ENCODE measurements at regions not wholly inside any gene's neighbourhood (a gene's known extent, or its start where the extent isn't known, plus 50 kb on each side); places are given as distances from the start of the nearest gene placed in this dataset.

DNA sequence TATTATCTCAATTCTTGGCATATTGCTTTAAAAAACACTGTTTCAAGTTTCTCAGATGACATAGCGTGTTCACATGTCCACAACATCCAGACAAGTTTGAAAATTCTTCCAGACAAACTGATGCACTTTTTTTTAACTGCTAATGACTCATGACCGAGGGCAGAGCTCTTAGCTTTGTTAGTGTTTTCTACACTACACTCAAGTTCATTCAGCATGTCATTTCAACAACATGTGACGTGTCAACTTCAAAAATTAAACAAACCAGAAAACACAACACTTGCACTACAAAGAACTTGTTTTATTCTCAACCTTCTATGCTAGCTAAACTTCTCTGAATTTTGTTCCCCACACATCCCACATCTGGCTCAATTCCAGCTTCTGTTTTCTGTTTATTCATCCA is 1186.3 kb upstream of the FLRT2 start:
- Mint-ChIP-seq H3K27me3 (ENCODE audit: low read depth) (no peaks in the 10 kb centered on the region), H3K36me3 (ENCODE audit: low read depth) (no peaks in the 10 kb centered on the region), H3K4me1 (no peaks in the 10 kb centered on the region), H3K4me3 (no peak overlapping the region), H3K9me3 (no peaks in the 10 kb centered on the region), H3K27ac (ENCODE audit: unreplicated experiment) (no peak overlapping the region)
- TF ChIP-seq, protein P1, sequence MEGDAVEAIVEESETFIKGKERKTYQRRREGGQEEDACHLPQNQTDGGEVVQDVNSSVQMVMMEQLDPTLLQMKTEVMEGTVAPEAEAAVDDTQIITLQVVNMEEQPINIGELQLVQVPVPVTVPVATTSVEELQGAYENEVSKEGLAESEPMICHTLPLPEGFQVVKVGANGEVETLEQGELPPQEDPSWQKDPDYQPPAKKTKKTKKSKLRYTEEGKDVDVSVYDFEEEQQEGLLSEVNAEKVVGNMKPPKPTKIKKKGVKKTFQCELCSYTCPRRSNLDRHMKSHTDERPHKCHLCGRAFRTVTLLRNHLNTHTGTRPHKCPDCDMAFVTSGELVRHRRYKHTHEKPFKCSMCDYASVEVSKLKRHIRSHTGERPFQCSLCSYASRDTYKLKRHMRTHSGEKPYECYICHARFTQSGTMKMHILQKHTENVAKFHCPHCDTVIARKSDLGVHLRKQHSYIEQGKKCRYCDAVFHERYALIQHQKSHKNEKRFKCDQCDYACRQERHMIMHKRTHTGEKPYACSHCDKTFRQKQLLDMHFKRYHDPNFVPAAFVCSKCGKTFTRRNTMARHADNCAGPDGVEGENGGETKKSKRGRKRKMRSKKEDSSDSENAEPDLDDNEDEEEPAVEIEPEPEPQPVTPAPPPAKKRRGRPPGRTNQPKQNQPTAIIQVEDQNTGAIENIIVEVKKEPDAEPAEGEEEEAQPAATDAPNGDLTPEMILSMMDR (conservative IDR thresholded peaks at IDR 0.05), result no peak
- no peak for DNase-seq (ENCODE audit: low read depth, low spot score)

DNA sequence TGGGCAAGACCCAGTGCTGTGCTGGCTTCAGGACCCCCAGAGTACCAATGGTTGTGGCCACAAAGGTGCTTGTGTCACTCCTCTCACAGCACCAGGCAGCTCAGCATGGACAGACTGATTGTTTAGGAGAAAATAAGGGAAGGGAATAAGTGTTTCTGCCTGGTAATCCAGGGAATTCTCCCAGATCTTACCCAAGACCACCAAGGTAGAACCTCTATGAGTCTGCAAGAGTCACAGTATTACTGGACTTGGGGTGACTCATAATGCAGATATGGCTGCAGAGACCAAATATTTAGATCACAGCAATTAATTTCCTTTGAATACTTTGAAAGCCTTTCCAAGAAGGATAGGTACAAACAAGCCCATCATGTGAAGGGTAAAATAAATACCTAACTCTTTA is 1178.3 kb upstream of the FLRT2 start:
- Mint-ChIP-seq H3K27me3 (ENCODE audit: low read depth) (no peaks in the 10 kb centered on the region), H3K36me3 (ENCODE audit: low read depth) (no peaks in the 10 kb centered on the region), H3K4me1 (no peaks in the 10 kb centered on the region), H3K27ac (ENCODE audit: unreplicated experiment) (no peak overlapping the region), H3K9me3 (peaks cover 16% of the 10 kb centered on the region), H3K4me3 (no peak overlapping the region)
- DNase-seq (ENCODE audit: low read depth, low spot score), result no peak
- TF ChIP-seq, protein P1 (conservative IDR thresholded peaks at IDR 0.05), result no peak

DNA sequence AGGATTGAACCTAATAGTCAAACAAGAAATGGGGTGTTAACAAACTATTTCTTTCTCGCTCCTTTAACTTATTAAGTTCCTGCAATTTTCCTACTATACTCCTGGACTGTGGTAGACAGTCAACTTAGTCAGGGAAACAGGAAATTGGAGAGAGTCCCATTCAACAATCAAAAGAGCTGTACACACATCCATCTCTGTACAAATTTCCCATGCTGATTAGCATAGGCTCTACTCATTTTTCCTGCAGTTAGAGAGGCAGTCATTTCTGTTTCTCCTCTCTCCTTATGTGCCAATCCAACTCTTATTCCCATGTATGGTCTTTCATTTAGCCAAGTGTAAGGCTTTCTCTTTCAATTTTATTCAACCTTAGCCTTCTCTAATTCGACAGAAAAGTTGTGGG is 1168.5 kb upstream of the FLRT2 start:
- peaks cover 7% of the 10 kb centered on the region for H3K9me3 Mint-ChIP-seq
- TF ChIP-seq, protein P1 (conservative IDR thresholded peaks at IDR 0.05), result no peak

DNA sequence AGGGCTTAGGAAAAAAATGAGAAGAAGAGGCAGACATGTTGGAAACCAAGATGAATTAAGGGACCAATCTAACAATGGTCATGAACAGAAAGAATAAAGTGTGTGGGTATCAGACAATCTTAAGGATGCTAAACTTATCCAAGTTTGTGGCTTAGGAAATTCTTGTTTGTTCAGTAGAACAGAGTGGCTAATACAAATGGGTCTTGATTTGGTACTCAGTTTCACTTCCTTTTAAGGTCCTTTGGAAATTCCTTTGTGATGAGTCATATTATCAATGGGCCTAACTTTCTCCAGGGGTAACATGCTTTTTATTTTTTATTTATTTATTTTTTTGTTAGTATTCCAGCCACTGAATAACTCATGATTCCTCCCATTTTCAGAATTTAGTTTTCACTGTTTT is 1154.7 kb upstream of the FLRT2 start:
- Mint-ChIP-seq H3K9me3 (no peaks in the 10 kb centered on the region), H3K4me1 (no peaks in the 10 kb centered on the region), H3K27me3 (ENCODE audit: low read depth) (no peaks in the 10 kb centered on the region), H3K4me3 (no peak overlapping the region), H3K36me3 (ENCODE audit: low read depth) (no peaks in the 10 kb centered on the region), H3K27ac (ENCODE audit: unreplicated experiment) (no peak overlapping the region)
- no peak for DNase-seq (ENCODE audit: low read depth, low spot score)
- TF ChIP-seq, protein P1 (conservative IDR thresholded peaks at IDR 0.05), result no peak

More for the DNA sequence above, 1168.5 kb upstream of the FLRT2 start:
- Mint-ChIP-seq H3K36me3 (ENCODE audit: low read depth) (no peaks in the 10 kb centered on the region), H3K27me3 (ENCODE audit: low read depth) (no peaks in the 10 kb centered on the region), H3K4me1 (no peaks in the 10 kb centered on the region), H3K27ac (ENCODE audit: unreplicated experiment) (no peak overlapping the region), H3K4me3 (no peak overlapping the region)
- no peak for DNase-seq (ENCODE audit: low read depth, low spot score)

DNA sequence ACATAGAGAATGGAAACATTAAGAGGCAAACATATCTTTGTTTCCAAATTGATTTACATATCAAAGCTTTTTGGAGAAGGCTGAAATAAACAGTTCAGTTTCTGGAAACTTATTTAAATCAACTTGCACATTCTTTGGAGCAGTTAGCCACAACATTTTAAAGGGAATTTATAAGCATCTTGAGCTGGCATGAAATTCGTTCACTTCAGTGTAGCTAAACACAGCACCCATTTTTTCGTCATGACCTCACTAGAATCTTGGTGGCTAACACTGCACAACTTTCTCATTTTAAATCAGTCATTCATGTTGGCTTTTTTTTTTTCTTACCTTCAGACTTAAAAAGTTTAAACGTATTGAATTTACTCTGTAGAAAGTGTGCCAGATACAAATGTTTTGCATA is 1139.9 kb upstream of the FLRT2 start:
- TF ChIP-seq, protein P1 (conservative IDR thresholded peaks at IDR 0.05), result no peak
- DNase-seq (ENCODE audit: low read depth, low spot score), result no peak
- peaks cover 5% of the 10 kb centered on the region for H3K9me3 Mint-ChIP-seq
- H3K4me3 Mint-ChIP-seq, result no peak overlapping the region
- H3K27ac Mint-ChIP-seq (ENCODE audit: unreplicated experiment), result no peak overlapping the region
- H3K36me3 Mint-ChIP-seq (ENCODE audit: low read depth), result no peaks in the 10 kb centered on the region
- H3K4me1 Mint-ChIP-seq, result peaks cover 4% of the 10 kb centered on the region
- H3K27me3 Mint-ChIP-seq (ENCODE audit: low read depth), result no peaks in the 10 kb centered on the region

DNA sequence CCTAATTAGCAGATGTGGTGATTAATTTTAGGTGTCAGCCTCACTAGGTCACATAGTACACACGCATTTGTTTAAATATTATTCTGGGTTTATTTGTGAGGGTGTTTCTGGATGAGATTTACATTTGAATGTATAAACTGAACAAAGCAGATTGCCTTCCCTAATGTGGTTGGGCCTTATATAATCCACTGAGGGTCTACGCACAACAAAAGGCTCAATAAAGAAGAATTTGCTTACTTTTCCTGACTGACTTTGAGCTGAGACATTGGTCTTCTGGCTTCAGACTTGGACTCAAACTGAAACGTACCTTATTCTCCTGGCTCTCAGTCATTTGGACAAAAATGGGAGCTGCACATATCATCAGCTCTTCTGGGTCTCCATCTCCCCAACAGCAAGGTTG is 1132.3 kb upstream of the FLRT2 start:
- no peak for DNase-seq (ENCODE audit: low read depth, low spot score)
- Mint-ChIP-seq H3K9me3 (peaks cover 8% of the 10 kb centered on the region), H3K27me3 (ENCODE audit: low read depth) (no peaks in the 10 kb centered on the region), H3K36me3 (ENCODE audit: low read depth) (no peaks in the 10 kb centered on the region), H3K4me1 (no peaks in the 10 kb centered on the region), H3K4me3 (no peak overlapping the region), H3K27ac (ENCODE audit: unreplicated experiment) (no peak overlapping the region)
- TF ChIP-seq, protein P1 (conservative IDR thresholded peaks at IDR 0.05), result no peak
